ENCODE measurements at regions not wholly inside any gene's neighbourhood (a gene's known extent, or its start where the extent isn't known, plus 50 kb on each side); places are given as distances from the start of the nearest gene placed in this dataset.

GRCh38 chr11:133669371-133670053, 137.2 kb upstream of the OPCML start (continued):
- no peak for TF ChIP-seq ARID4B (CRISPR knock-in tag; IDR thresholded peaks at IDR 0.05; ENCODE audit: borderline replicate concordance)
- no peak for TF ChIP-seq CDX4 (CRISPR knock-in tag; IDR thresholded peaks at IDR 0.05; ENCODE audit: borderline replicate concordance)
- no peak for TF ChIP-seq NR3C1 (CRISPR knock-in tag; conservative IDR thresholded peaks at IDR 0.05; ENCODE audit: low read depth)
- no peak for TF ChIP-seq GRHL2 (CRISPR knock-in tag; IDR thresholded peaks at IDR 0.05; ENCODE audit: insufficient replicate concordance, severe bottlenecking)

- ChIA-PET POLR2A (interaction anchor here (1.2 kb wide), 1 partner anchor 11 kb away, joined by 3 read pairs; no protein-coding TSS in a partner anchor), CTCF (interaction anchor here (1.2 to 2.1 kb wide), 3 partner anchors 158 to 506 kb away, joined by 3 to 5 read pairs (median 4); no protein-coding TSS in a partner anchor)
- H3K9me3 Mint-ChIP-seq, result no peaks in the 10 kb centered on the region
- ATAC-seq, result no peak
- no peaks in the 10 kb centered on the region for H3K36me3 Mint-ChIP-seq
- DNase-seq (ENCODE audit: low spot score), result no peak
- no peaks in the 10 kb centered on the region for H3K27me3 Mint-ChIP-seq (ENCODE audit: low read depth)
- H3K4me1 Mint-ChIP-seq, result peaks cover 27% of the 10 kb centered on the region
- H3K4me3 Mint-ChIP-seq, result no peak overlapping the region
- H3K27ac Mint-ChIP-seq, result no peak overlapping the region
- TF ChIP-seq NFE2L1 (CRISPR knock-in tag; IDR thresholded peaks at IDR 0.05), result no peak
- TF ChIP-seq GTF2I (CRISPR knock-in tag; conservative IDR thresholded peaks at IDR 0.05), result no peak
- TF ChIP-seq STAT6 (CRISPR knock-in tag; conservative IDR thresholded peaks at IDR 0.05; ENCODE audit: low read depth), result no peak
- no peak for TF ChIP-seq GABPB1 (CRISPR knock-in tag; IDR thresholded peaks at IDR 0.05)
- no peak for TF ChIP-seq CTCF (IDR thresholded peaks at IDR 0.05)
- TF ChIP-seq USF1 (CRISPR knock-in tag; IDR thresholded peaks at IDR 0.05), result no peak
- TF ChIP-seq CREB1 (CRISPR knock-in tag; IDR thresholded peaks at IDR 0.05), result no peak
- TF ChIP-seq E2F1 (CRISPR knock-in tag; IDR thresholded peaks at IDR 0.05), result no peak
- TF ChIP-seq FOXK1 (CRISPR knock-in tag; IDR thresholded peaks at IDR 0.05), result no peak
- no peak for TF ChIP-seq AR (CRISPR knock-in tag; IDR thresholded peaks at IDR 0.05)
- TF ChIP-seq ZNF138 (CRISPR knock-in tag; conservative IDR thresholded peaks at IDR 0.05), result no peak
- no peak for TF ChIP-seq ZNF219 (CRISPR knock-in tag; IDR thresholded peaks at IDR 0.05; ENCODE audit: borderline replicate concordance)
- TF ChIP-seq ZNF396 (CRISPR knock-in tag; IDR thresholded peaks at IDR 0.05; ENCODE audit: borderline replicate concordance), result no peak
Observed at GRCh38 chr11:133663135-133663985, 131.1 kb upstream of the OPCML start.
